ENCODE measurements at regions not wholly inside any gene's neighbourhood (a gene's known extent, or its start where the extent isn't known, plus 50 kb on each side); places are given as distances from the start of the nearest gene placed in this dataset.

DNA sequence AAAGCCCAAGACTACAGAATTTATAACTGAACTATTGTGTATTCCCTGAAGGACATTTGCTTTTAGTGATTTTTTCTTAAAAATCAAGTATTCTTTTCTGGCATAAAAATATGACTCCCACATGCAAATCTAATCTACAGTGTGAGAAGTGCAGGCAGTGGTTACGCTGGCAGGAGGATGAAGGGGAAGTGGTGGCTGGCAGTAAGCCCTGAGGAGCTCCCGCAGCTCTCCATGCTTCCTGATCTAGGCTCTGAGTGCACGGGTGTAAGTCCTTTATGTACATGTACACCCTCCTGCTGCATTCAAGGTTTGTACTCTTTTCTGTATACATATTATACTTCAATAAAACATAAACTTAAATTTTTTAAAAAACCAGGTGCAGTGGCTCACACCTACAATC lies 67.5 kb upstream of the PRDX6 start:
- no peak overlapping the region for H3K14ac ChIP-seq (ENCODE audit: insufficient read length)
- H3K4me3 ChIP-seq (ENCODE audit: extremely low read depth in 1 of 4, insufficient read depth in 2 of 4, low read depth in 3 of 4, low read length in 4 of 4), result no peak overlapping the region
- CTCF ChIA-PET (ENCODE audit: partially characterized antibody), result interaction anchor here (0.7 kb wide), 1 partner anchor 664 kb away, joined by 3 read pairs; no protein-coding TSS in a partner anchor
- H2BK15ac ChIP-seq (ENCODE audit: low read length), result no peak overlapping the region
- H3K79me1 ChIP-seq (ENCODE audit: low read depth, low read length), result no peaks in the 10 kb centered on the region
- DNase-seq (ENCODE audit: low read depth in 1 of 2, low spot score in 2 of 2) (no peak), FAIRE-seq (no peak)
- H4K8ac ChIP-seq (ENCODE audit: extremely low read depth, insufficient read depth, low read length), result no peak overlapping the region
- H3K79me2 ChIP-seq (ENCODE audit: control insufficient read depth in 1 of 2, insufficient read depth in 2 of 2, low read length in 2 of 2), result no peaks in the 10 kb centered on the region
- no peaks in the 10 kb centered on the region for H3K23me2 ChIP-seq (ENCODE audit: low read depth, low read length)
- no peak overlapping the region for H2BK12ac ChIP-seq (ENCODE audit: low read depth, low read length)
- no peaks in the 10 kb centered on the region for H4K20me1 ChIP-seq (replicated peaks in 1 of 2; ENCODE audit: control insufficient read depth in 1 of 2, insufficient read depth in 2 of 2, low read length in 2 of 2)
- H4K91ac ChIP-seq (replicated peaks; ENCODE audit: insufficient read length, low read length), result no peak overlapping the region
- no peaks in the 10 kb centered on the region for H3K9me3 ChIP-seq (ENCODE audit: insufficient read depth in 2 of 2, low read depth in 1 of 2, low read length in 1 of 2)
- H3K56ac ChIP-seq (replicated peaks; ENCODE audit: insufficient read length, low read depth, low read length), result no peak overlapping the region
- H2BK20ac ChIP-seq (ENCODE audit: low read length), result no peak overlapping the region
- POLR2A ChIA-PET (ENCODE audit: partially characterized antibody), result no interaction called here
- H3K23ac ChIP-seq (ENCODE audit: insufficient read length), result no peak overlapping the region
- H3K4ac ChIP-seq (replicated peaks; ENCODE audit: insufficient read length, low read depth, low read length), result no peak overlapping the region
- no peaks in the 10 kb centered on the region for H3K27me3 ChIP-seq (replicated peaks in 1 of 4; ENCODE audit: control insufficient read depth in 3 of 4, extremely low read depth in 1 of 4, insufficient read depth in 3 of 4, low read length in 3 of 4)
- WGBS, 2 experiments (ENCODE audit: extremely low coverage in 1 of 2, insufficient coverage in 1 of 2, insufficient read length in 1 of 2, insufficient replicate concordance in 2 of 2, low coverage in 1 of 2, low lambda C conversion rate in 2 of 2, missing lambda C conversion rate in 1 of 2), result 96% methylated on average over 3 of the region's 3 CpGs; no CpG with 5 or more reads in 1 of the 2 experiments
- H3K9ac ChIP-seq (replicated peaks in 1 of 4; ENCODE audit: extremely low read depth in 1 of 4, low read depth in 3 of 4, low read length in 3 of 4), result no peak overlapping the region
- no peak overlapping the region for H3K4me2 ChIP-seq (ENCODE audit: insufficient read depth in 1 of 2, low read depth in 2 of 2, low read length in 2 of 2)
- H4K5ac ChIP-seq (ENCODE audit: insufficient read length, low read depth, low read length), result no peak overlapping the region
- H3K27ac ChIP-seq (ENCODE audit: low read depth, low read length), result no peak overlapping the region
- H3K18ac ChIP-seq (ENCODE audit: extremely low read depth, low read length), result no peak overlapping the region
- no peak overlapping the region for H2BK120ac ChIP-seq (replicated peaks; ENCODE audit: low read depth, low read length)
- H3K36me3 ChIP-seq (ENCODE audit: control insufficient read depth in 2 of 4, insufficient read depth in 4 of 4, low read length in 3 of 4), result no peaks in the 10 kb centered on the region; a peak in 1 of 8 replicates
- H2AFZ ChIP-seq (ENCODE audit: low read length), result no peak overlapping the region
- no peak overlapping the region for H2AK5ac ChIP-seq (ENCODE audit: low read depth, low read length)
- no peak overlapping the region for H2BK5ac ChIP-seq (ENCODE audit: low read depth, low read length)
- H3K4me1 ChIP-seq (replicated peaks in 1 of 4; ENCODE audit: control insufficient read depth in 3 of 4, insufficient read depth in 4 of 4, low read length in 3 of 4), result no peaks in the 10 kb centered on the region; a peak in 3 of 7 replicates
- no peak for TF ChIP-seq CBX5 (IDR thresholded peaks at IDR 0.05; ENCODE audit: low read depth, low read length)
- TF ChIP-seq, protein P1, sequence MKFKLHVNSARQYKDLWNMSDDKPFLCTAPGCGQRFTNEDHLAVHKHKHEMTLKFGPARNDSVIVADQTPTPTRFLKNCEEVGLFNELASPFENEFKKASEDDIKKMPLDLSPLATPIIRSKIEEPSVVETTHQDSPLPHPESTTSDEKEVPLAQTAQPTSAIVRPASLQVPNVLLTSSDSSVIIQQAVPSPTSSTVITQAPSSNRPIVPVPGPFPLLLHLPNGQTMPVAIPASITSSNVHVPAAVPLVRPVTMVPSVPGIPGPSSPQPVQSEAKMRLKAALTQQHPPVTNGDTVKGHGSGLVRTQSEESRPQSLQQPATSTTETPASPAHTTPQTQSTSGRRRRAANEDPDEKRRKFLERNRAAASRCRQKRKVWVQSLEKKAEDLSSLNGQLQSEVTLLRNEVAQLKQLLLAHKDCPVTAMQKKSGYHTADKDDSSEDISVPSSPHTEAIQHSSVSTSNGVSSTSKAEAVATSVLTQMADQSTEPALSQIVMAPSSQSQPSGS (IDR thresholded peaks at IDR 0.05; ENCODE audit: low read length), result no peak
- no peak for TF ChIP-seq HDAC6 (IDR thresholded peaks at IDR 0.05; ENCODE audit: low read depth, low read length)
- TF ChIP-seq SUZ12 (IDR thresholded peaks at IDR 0.05; ENCODE audit: low read length), result no peak
- TF ChIP-seq NANOG (IDR thresholded peaks at IDR 0.05; ENCODE audit: insufficient read depth, low read depth, low read length, poor library complexity, severe bottlenecking), result no peak
- no peak for TF ChIP-seq CTBP2 (IDR thresholded peaks at IDR 0.05; ENCODE audit: borderline replicate concordance, insufficient read depth, insufficient read length, low read length)
- TF ChIP-seq MAFK (IDR thresholded peaks at IDR 0.05; ENCODE audit: low read depth, low read length), result no peak
- TF ChIP-seq RXRA (IDR thresholded peaks at IDR 0.05; ENCODE audit: insufficient read depth, low read depth, low read length), result no peak

Data from H1 (cell line).